Neural crest cell (in vitro differentiated cells): ENCODE measurements at regions not wholly inside any gene's neighbourhood (a gene's known extent, or its start where the extent isn't known, plus 50 kb on each side); places are given as distances from the start of the nearest gene placed in this dataset.

ENCODE experiments used
- DNase-seq: peaks from one replicate; pipeline ENCODE4 v3.0.0; 2021; ENCODE audit warnings: low read depth, mixed read lengths, low spot score
- H3K27ac Mint-ChIP-seq: one replicate; pipeline ENCODE4 v1.8.0; 2021; ENCODE audit warnings: mild to moderate bottlenecking, mixed read lengths; ENCODE audit not compliant: unreplicated experiment
- H3K27me3 Mint-ChIP-seq: 2 replicates; pipeline ENCODE4 v1.8.0; 2021; ENCODE audit warnings: low read depth, mild to moderate bottlenecking, mixed read lengths
- H3K36me3 Mint-ChIP-seq: 2 replicates; pipeline ENCODE4 v1.8.0; 2021; ENCODE audit warnings: low read depth, mild to moderate bottlenecking, mixed read lengths
- H3K4me1 Mint-ChIP-seq: 2 replicates; pipeline ENCODE4 v1.8.0; 2021; ENCODE audit warnings: mixed read lengths
- H3K4me3 Mint-ChIP-seq: one replicate; pipeline ENCODE4 v1.8.0; 2021; ENCODE audit warnings: mild to moderate bottlenecking, mixed read lengths
- H3K9me3 Mint-ChIP-seq: 2 replicates; pipeline ENCODE4 v1.8.0; 2021; ENCODE audit warnings: mixed read lengths
- CTCF ChIP-seq: fragments of 200-600 bp; sonication (generic); conservative IDR thresholded peaks from 2 replicates; pipeline ENCODE4 v1.5.0; 2021; ENCODE audit warnings: antibody characterized with exemption, mild to moderate bottlenecking

DNA sequence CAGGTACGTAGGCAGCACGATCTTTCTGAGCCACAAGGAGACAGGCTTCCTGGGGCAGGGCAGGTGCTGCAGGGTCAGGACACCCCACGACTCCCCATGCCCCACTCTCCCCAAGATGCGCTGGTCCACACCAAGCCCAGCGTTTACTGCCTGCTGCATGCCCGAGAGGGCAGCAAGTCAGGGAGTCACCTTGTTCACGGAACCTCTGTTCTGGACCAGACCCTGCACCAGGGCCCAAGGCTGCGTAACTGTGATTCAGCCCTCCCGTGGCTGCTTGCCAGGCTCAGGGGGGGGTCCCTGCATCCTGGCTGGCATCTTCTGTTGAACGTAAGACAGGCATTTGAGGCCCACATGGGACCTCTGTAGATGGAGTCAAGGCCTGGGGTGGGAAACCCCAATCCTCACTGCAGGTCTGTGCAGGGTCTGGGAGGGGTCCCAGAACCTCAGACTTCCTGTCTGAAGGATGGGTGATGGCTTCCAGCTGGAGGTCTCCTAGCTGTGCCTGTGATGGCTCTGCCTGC lies 228.6 kb upstream of the RTL1 start:
- peaks cover 13% of the 10 kb centered on the region for H3K4me1 Mint-ChIP-seq
- no peak for DNase-seq
- TF ChIP-seq CTCF = no peak
- H3K27me3 Mint-ChIP-seq = peaks cover 10% of the 10 kb centered on the region
- no peak overlapping the region for H3K27ac Mint-ChIP-seq
- no peaks in the 10 kb centered on the region for H3K36me3 Mint-ChIP-seq
- H3K9me3 Mint-ChIP-seq = no peaks in the 10 kb centered on the region
- no peak overlapping the region for H3K4me3 Mint-ChIP-seq

DNA sequence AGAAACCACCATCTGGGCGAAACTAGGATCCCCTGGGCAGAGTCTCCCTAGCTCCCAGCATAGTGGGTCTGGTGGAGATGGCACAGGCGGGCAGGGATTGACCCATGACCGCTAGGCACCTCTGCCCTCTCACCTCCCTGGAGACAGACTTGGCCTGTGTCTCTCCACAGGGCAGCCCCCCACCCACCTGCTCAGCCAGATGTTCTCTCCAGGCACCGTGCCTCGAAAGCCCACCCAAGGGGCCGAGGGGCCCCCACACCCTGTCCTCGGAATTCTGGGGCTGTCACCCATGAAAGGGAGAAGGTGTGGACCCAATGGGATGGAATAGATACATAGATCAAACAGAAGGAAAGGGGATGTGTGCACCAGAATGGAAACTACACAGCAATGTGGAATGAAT lies 229.1 kb upstream of the RTL1 start:
- no peak for DNase-seq
- Mint-ChIP-seq H3K4me1 (peaks cover 13% of the 10 kb centered on the region), H3K4me3 (no peak overlapping the region), H3K27ac (no peak overlapping the region), H3K27me3 (peaks cover 10% of the 10 kb centered on the region), H3K36me3 (no peaks in the 10 kb centered on the region), H3K9me3 (peaks cover 1% of the 10 kb centered on the region)
- no peak for TF ChIP-seq CTCF

- no peaks in the 10 kb centered on the region for H3K36me3 Mint-ChIP-seq
- H3K9me3 Mint-ChIP-seq = peaks cover 3% of the 10 kb centered on the region
- TF ChIP-seq CTCF = no peak
- H3K27me3 Mint-ChIP-seq = peaks cover 10% of the 10 kb centered on the region
- no peak for DNase-seq
- H3K27ac Mint-ChIP-seq = no peak overlapping the region
- H3K4me3 Mint-ChIP-seq = no peak overlapping the region
- peaks cover 13% of the 10 kb centered on the region for H3K4me1 Mint-ChIP-seq
These were observed 229.5 kb upstream of the RTL1 start for GRCh38 chr14:101133068-101133467.

DNA sequence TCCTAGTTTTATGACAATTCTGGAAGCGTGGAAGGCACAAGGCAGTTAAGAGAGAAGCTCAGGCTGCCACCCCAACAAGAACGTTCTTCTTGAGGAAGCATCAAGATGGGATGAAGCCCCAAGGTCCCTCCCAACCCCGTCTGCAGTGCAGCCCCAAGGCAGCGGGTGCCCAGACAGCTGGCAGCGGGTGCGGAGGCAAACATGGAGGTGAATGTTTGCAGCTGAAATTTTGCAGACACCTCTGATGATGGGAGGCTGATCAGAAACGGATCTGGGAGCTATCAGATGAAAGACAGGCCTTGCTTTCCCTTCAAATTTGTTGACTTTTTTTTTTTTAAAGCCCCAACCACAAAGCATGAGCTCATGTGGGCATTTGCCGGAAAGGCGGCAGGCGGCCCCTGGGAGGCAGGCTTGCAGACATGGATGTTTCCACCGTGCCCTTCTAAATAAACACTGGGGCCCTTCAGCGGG lies 230.7 kb upstream of the RTL1 start:
- Mint-ChIP-seq H3K27me3 (peaks cover 10% of the 10 kb centered on the region), H3K36me3 (no peaks in the 10 kb centered on the region), H3K4me1 (peaks cover 12% of the 10 kb centered on the region), H3K4me3 (no peak overlapping the region), H3K27ac (no peak overlapping the region), H3K9me3 (peaks cover 3% of the 10 kb centered on the region)
- TF ChIP-seq CTCF = no peak
- DNase-seq = no peak

- H3K9me3 Mint-ChIP-seq = peaks cover 3% of the 10 kb centered on the region
- H3K4me3 Mint-ChIP-seq = no peak overlapping the region
- H3K27ac Mint-ChIP-seq = no peak overlapping the region
- DNase-seq = no peak
- peaks cover 5% of the 10 kb centered on the region for H3K27me3 Mint-ChIP-seq
- TF ChIP-seq CTCF = no peak
- no peaks in the 10 kb centered on the region for H3K36me3 Mint-ChIP-seq
- peaks cover 5% of the 10 kb centered on the region for H3K4me1 Mint-ChIP-seq
These were observed 231.4 kb upstream of the RTL1 start for GRCh38 chr14:101134851-101135433.
